ENCODE measurements at regions not wholly inside any gene's neighbourhood (a gene's known extent, or its start where the extent isn't known, plus 50 kb on each side); places are given as distances from the start of the nearest gene placed in this dataset.

DNA sequence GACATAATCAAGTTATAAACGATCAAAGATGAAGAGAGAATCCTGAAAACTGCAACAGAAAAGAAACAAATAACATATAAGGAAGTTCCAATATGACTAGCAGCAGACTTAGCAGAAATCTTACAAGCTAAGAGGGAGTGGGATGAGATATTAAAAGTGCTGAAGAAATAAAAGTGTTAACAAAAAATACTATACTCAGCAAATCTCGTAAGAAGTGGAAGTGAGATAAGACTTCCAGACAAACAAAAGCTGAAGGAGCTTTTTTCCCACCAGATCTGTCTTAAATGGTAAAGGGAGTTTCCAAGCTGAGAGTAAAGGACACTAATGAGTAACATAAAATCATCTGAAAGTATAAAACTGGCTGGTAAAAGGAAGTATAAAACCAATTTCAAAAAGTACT lies 2036.0 kb upstream of the C9orf72 start:
- Histone ChIP-seq H3K4me1 (ENCODE audit: insufficient read depth, low read length) (no peaks in the 10 kb centered on the region), H3K27ac (ENCODE audit: insufficient read length, low read depth, low read length) (no peak overlapping the region), H3K23ac (ENCODE audit: insufficient read length, low read depth, low read length) (no peak overlapping the region), H3K18ac (ENCODE audit: insufficient read length, low read depth, low read length) (no peak overlapping the region), H3K9me3 (ENCODE audit: control insufficient read depth, low read depth, low read length) (no peaks in the 10 kb centered on the region), H4K20me1 (ENCODE audit: control insufficient read depth, insufficient read depth, insufficient read length) (no peaks in the 10 kb centered on the region), H3K23me2 (ENCODE audit: insufficient read length, low read depth, low read length, poor library complexity, severe bottlenecking) (no peaks in the 10 kb centered on the region), H2BK15ac (ENCODE audit: low read depth, low read length) (no peak overlapping the region), H3K56ac (ENCODE audit: insufficient read length, low read depth, low read length) (no peak overlapping the region), H4K5ac (ENCODE audit: insufficient read length, low read depth, low read length) (no peak overlapping the region), H3K14ac (ENCODE audit: insufficient read depth, low read length) (no peak overlapping the region), H3K4ac (ENCODE audit: low read depth, low read length) (no peak overlapping the region), H2BK5ac (ENCODE audit: insufficient read length, low read length) (no peak overlapping the region), H2AFZ (ENCODE audit: low read length) (no peak overlapping the region), H4K91ac (ENCODE audit: insufficient read length, low read depth, low read length) (no peak overlapping the region), H4K8ac (replicated peaks; ENCODE audit: insufficient read length, low read depth, low read length) (no peak overlapping the region), H3K79me1 (ENCODE audit: insufficient read depth, low read depth, low read length, poor library complexity, severe bottlenecking) (no peaks in the 10 kb centered on the region), H3T11ph (ENCODE audit: low read length) (no peak overlapping the region), H2BK12ac (ENCODE audit: insufficient read length, low read depth, low read length) (no peak overlapping the region), H2BK20ac (ENCODE audit: low read depth, low read length, poor library complexity, severe bottlenecking) (no peak overlapping the region), H3K9ac (ENCODE audit: extremely low read depth, insufficient read length, low read length) (no peak overlapping the region), H2AK5ac (ENCODE audit: insufficient read length, low read length) (no peak overlapping the region), H3K79me2 (ENCODE audit: insufficient read depth, low read length) (no peaks in the 10 kb centered on the region), H2BK120ac (ENCODE audit: low read depth, low read length, poor library complexity, severe bottlenecking) (no peak overlapping the region), H3K27me3 (ENCODE audit: insufficient read depth, low read length) (no peaks in the 10 kb centered on the region), H3K4me2 (ENCODE audit: insufficient read depth, insufficient read length, low read length) (no peak overlapping the region)
- H3K9me3 Mint-ChIP-seq, result peaks cover 3% of the 10 kb centered on the region in 2 experiments; a peak in 2 of 5 replicates
- DNase-seq, result no peak
- no peaks in the 10 kb centered on the region for H3K27me3 Mint-ChIP-seq (ENCODE audit: low read depth)
- H3K36me3 Mint-ChIP-seq (ENCODE audit: insufficient read depth in 1 of 3, low read depth in 3 of 3), result no peaks in the 10 kb centered on the region
- TF ChIP-seq, protein P1, sequence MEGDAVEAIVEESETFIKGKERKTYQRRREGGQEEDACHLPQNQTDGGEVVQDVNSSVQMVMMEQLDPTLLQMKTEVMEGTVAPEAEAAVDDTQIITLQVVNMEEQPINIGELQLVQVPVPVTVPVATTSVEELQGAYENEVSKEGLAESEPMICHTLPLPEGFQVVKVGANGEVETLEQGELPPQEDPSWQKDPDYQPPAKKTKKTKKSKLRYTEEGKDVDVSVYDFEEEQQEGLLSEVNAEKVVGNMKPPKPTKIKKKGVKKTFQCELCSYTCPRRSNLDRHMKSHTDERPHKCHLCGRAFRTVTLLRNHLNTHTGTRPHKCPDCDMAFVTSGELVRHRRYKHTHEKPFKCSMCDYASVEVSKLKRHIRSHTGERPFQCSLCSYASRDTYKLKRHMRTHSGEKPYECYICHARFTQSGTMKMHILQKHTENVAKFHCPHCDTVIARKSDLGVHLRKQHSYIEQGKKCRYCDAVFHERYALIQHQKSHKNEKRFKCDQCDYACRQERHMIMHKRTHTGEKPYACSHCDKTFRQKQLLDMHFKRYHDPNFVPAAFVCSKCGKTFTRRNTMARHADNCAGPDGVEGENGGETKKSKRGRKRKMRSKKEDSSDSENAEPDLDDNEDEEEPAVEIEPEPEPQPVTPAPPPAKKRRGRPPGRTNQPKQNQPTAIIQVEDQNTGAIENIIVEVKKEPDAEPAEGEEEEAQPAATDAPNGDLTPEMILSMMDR (conservative IDR thresholded peaks at IDR 0.05), result no peak
- no peaks in the 10 kb centered on the region for H3K4me1 Mint-ChIP-seq
- WGBS (ENCODE audit: extremely low coverage, insufficient read length, low lambda C conversion rate), result no CpG with 5 or more reads among the region's 2 CpGs
- no peak overlapping the region; a peak in 1 of 7 replicates for H3K27ac Mint-ChIP-seq
- no peak overlapping the region for H3K4me3 Mint-ChIP-seq

Measured in H9 (cell line).